ENCODE measurements at regions not wholly inside any gene's neighbourhood (a gene's known extent, or its start where the extent isn't known, plus 50 kb on each side); places are given as distances from the start of the nearest gene placed in this dataset.
"Not testable (repeated sequence)": the region's sequence is repeated elsewhere in the genome, so short reads cannot be mapped to it uniquely, and the experiment has no call there.

GRCh38 chr9:63804205-63804604 lies 1480.8 kb downstream of the FOXD4L5 start:
- not testable (repeated sequence) for TF ChIP-seq CTCF (IDR thresholded peaks at IDR 0.05; ENCODE audit: insufficient read depth, low read length, poor library complexity, severe bottlenecking); EZH2phosphoT487 (conservative IDR thresholded peaks at IDR 0.05; ENCODE audit: low read length)

Data from SU-DHL-6 (cell line).